ENCODE measurements at regions not wholly inside any gene's neighbourhood (a gene's known extent, or its start where the extent isn't known, plus 50 kb on each side); places are given as distances from the start of the nearest gene placed in this dataset.

- no peak overlapping the region for H3K4me3 ChIP-seq (ENCODE audit: low read length in 3 of 3)
- no peak overlapping the region for H3K27ac ChIP-seq (ENCODE audit: low read depth, low read length)
- H3K27me3 ChIP-seq (ENCODE audit: control insufficient read depth in 3 of 3, insufficient read depth in 3 of 3, low read length in 3 of 3) = peaks cover 0 to 11% (median 3%) of the 10 kb centered on the region in 3 donors
- no peaks in the 10 kb centered on the region for H3K36me3 ChIP-seq (ENCODE audit: control insufficient read depth in 3 of 3, insufficient read depth in 3 of 3, low read length in 3 of 3)
- H3K4me1 ChIP-seq (ENCODE audit: control insufficient read depth in 3 of 3, insufficient read depth in 3 of 3, low read length in 3 of 3) = peaks cover 23 to 27% (median 24%) of the 10 kb centered on the region in 3 donors
- no peaks in the 10 kb centered on the region for H3K9me3 ChIP-seq (ENCODE audit: control insufficient read depth in 3 of 3, low read length in 3 of 3)
- no peak overlapping the region for H3K9ac ChIP-seq (ENCODE audit: low read depth in 1 of 3, low read length in 3 of 3)
Measured at GRCh38 chr15:70471517-70471916, 291.8 kb downstream of the UACA start.

- H3K9ac ChIP-seq (ENCODE audit: low read depth in 1 of 3, low read length in 3 of 3) = no peak overlapping the region
- H3K27ac ChIP-seq (ENCODE audit: low read depth, low read length) = no peak overlapping the region
- H3K4me1 ChIP-seq (ENCODE audit: control insufficient read depth in 3 of 3, insufficient read depth in 3 of 3, low read length in 3 of 3) = peaks cover 23 to 26% (median 24%) of the 10 kb centered on the region in 3 donors
- no peaks in the 10 kb centered on the region for H3K36me3 ChIP-seq (ENCODE audit: control insufficient read depth in 3 of 3, insufficient read depth in 3 of 3, low read length in 3 of 3)
- no peaks in the 10 kb centered on the region for H3K9me3 ChIP-seq (ENCODE audit: control insufficient read depth in 3 of 3, low read length in 3 of 3)
- peaks cover 0 to 11% (median 3%) of the 10 kb centered on the region in 3 donors for H3K27me3 ChIP-seq (ENCODE audit: control insufficient read depth in 3 of 3, insufficient read depth in 3 of 3, low read length in 3 of 3)
- H3K4me3 ChIP-seq (ENCODE audit: low read length in 3 of 3) = no peak overlapping the region
Measured at GRCh38 chr15:70470556-70471191, 292.7 kb downstream of the UACA start.

GRCh38 chr15:70469651-70470555 lies 293.5 kb downstream of the UACA start:
- H3K4me1 ChIP-seq (ENCODE audit: control insufficient read depth in 3 of 3, insufficient read depth in 3 of 3, low read length in 3 of 3) = peaks cover 17 to 19% (median 17%) of the 10 kb centered on the region in 3 donors
- H3K4me3 ChIP-seq (ENCODE audit: low read length in 3 of 3) = no peak overlapping the region
- H3K27me3 ChIP-seq (ENCODE audit: control insufficient read depth in 3 of 3, insufficient read depth in 3 of 3, low read length in 3 of 3) = peaks cover 0 to 11% (median 7%) of the 10 kb centered on the region in 3 donors
- no peak overlapping the region for H3K27ac ChIP-seq (ENCODE audit: low read depth, low read length)
- no peaks in the 10 kb centered on the region for H3K9me3 ChIP-seq (ENCODE audit: control insufficient read depth in 3 of 3, low read length in 3 of 3)
- no peak overlapping the region for H3K9ac ChIP-seq (ENCODE audit: low read depth in 1 of 3, low read length in 3 of 3)
- no peaks in the 10 kb centered on the region for H3K36me3 ChIP-seq (ENCODE audit: control insufficient read depth in 3 of 3, insufficient read depth in 3 of 3, low read length in 3 of 3)

GRCh38 chr15:70469182-70469581 lies 294.2 kb downstream of the UACA start:
- Histone ChIP-seq H3K9ac (ENCODE audit: low read depth in 1 of 3, low read length in 3 of 3) (no peak overlapping the region), H3K4me3 (ENCODE audit: low read length in 3 of 3) (no peak overlapping the region), H3K36me3 (ENCODE audit: control insufficient read depth in 3 of 3, insufficient read depth in 3 of 3, low read length in 3 of 3) (no peaks in the 10 kb centered on the region), H3K27me3 (ENCODE audit: control insufficient read depth in 3 of 3, insufficient read depth in 3 of 3, low read length in 3 of 3) (peaks cover 0 to 11% (median 8%) of the 10 kb centered on the region in 3 donors), H3K27ac (ENCODE audit: low read depth, low read length) (no peak overlapping the region), H3K4me1 (ENCODE audit: control insufficient read depth in 3 of 3, insufficient read depth in 3 of 3, low read length in 3 of 3) (peaks cover 10 to 11% (median 10%) of the 10 kb centered on the region in 3 donors), H3K9me3 (ENCODE audit: control insufficient read depth in 3 of 3, low read length in 3 of 3) (no peaks in the 10 kb centered on the region)

- no peaks in the 10 kb centered on the region for H3K36me3 ChIP-seq (ENCODE audit: control insufficient read depth in 3 of 3, insufficient read depth in 3 of 3, low read length in 3 of 3)
- H3K4me1 ChIP-seq (ENCODE audit: control insufficient read depth in 3 of 3, insufficient read depth in 3 of 3, low read length in 3 of 3) = no peaks in the 10 kb centered on the region
- no peaks in the 10 kb centered on the region for H3K9me3 ChIP-seq (ENCODE audit: control insufficient read depth in 3 of 3, low read length in 3 of 3)
- no peak overlapping the region for H3K9ac ChIP-seq (ENCODE audit: low read depth in 1 of 3, low read length in 3 of 3)
- peaks cover 0 to 11% (median 8%) of the 10 kb centered on the region in 3 donors for H3K27me3 ChIP-seq (ENCODE audit: control insufficient read depth in 3 of 3, insufficient read depth in 3 of 3, low read length in 3 of 3)
- H3K4me3 ChIP-seq (ENCODE audit: low read length in 3 of 3) = no peak overlapping the region
- no peak overlapping the region for H3K27ac ChIP-seq (ENCODE audit: low read depth, low read length)
Measured at GRCh38 chr15:70466895-70467529, 296.3 kb downstream of the UACA start.

- H3K4me1 ChIP-seq (ENCODE audit: control insufficient read depth in 3 of 3, insufficient read depth in 3 of 3, low read length in 3 of 3) = no peaks in the 10 kb centered on the region
- H3K9me3 ChIP-seq (ENCODE audit: control insufficient read depth in 3 of 3, low read length in 3 of 3) = no peaks in the 10 kb centered on the region
- H3K27ac ChIP-seq (ENCODE audit: low read depth, low read length) = no peak overlapping the region
- H3K36me3 ChIP-seq (ENCODE audit: control insufficient read depth in 3 of 3, insufficient read depth in 3 of 3, low read length in 3 of 3) = no peaks in the 10 kb centered on the region
- peaks cover 0 to 11% (median 8%) of the 10 kb centered on the region in 3 donors for H3K27me3 ChIP-seq (ENCODE audit: control insufficient read depth in 3 of 3, insufficient read depth in 3 of 3, low read length in 3 of 3)
- H3K9ac ChIP-seq (ENCODE audit: low read depth in 1 of 3, low read length in 3 of 3) = no peak overlapping the region
- H3K4me3 ChIP-seq (ENCODE audit: low read length in 3 of 3) = no peak overlapping the region
Measured at GRCh38 chr15:70466305-70466704, 297.1 kb downstream of the UACA start.

GRCh38 chr15:70465812-70466211 lies 297.5 kb downstream of the UACA start:
- Histone ChIP-seq H3K9ac (ENCODE audit: low read depth in 1 of 3, low read length in 3 of 3) (no peak overlapping the region), H3K27ac (ENCODE audit: low read depth, low read length) (no peak overlapping the region), H3K4me1 (ENCODE audit: control insufficient read depth in 3 of 3, insufficient read depth in 3 of 3, low read length in 3 of 3) (no peaks in the 10 kb centered on the region), H3K36me3 (ENCODE audit: control insufficient read depth in 3 of 3, insufficient read depth in 3 of 3, low read length in 3 of 3) (no peaks in the 10 kb centered on the region), H3K27me3 (ENCODE audit: control insufficient read depth in 3 of 3, insufficient read depth in 3 of 3, low read length in 3 of 3) (peaks cover 0 to 11% (median 8%) of the 10 kb centered on the region in 3 donors), H3K4me3 (ENCODE audit: low read length in 3 of 3) (no peak overlapping the region), H3K9me3 (ENCODE audit: control insufficient read depth in 3 of 3, low read length in 3 of 3) (no peaks in the 10 kb centered on the region)

GRCh38 chr15:70463453-70463834 lies 299.9 kb downstream of the UACA start:
- H3K4me3 ChIP-seq (ENCODE audit: low read length in 3 of 3) = no peak overlapping the region
- no peak overlapping the region for H3K9ac ChIP-seq (ENCODE audit: low read depth in 1 of 3, low read length in 3 of 3)
- H3K27me3 ChIP-seq (ENCODE audit: control insufficient read depth in 3 of 3, insufficient read depth in 3 of 3, low read length in 3 of 3) = peaks cover 0 to 5% (median 0%) of the 10 kb centered on the region in 3 donors
- H3K4me1 ChIP-seq (ENCODE audit: control insufficient read depth in 3 of 3, insufficient read depth in 3 of 3, low read length in 3 of 3) = peaks cover 0 to 7% (median 6%) of the 10 kb centered on the region in 3 donors
- no peaks in the 10 kb centered on the region for H3K9me3 ChIP-seq (ENCODE audit: control insufficient read depth in 3 of 3, low read length in 3 of 3)
- no peaks in the 10 kb centered on the region for H3K36me3 ChIP-seq (ENCODE audit: control insufficient read depth in 3 of 3, insufficient read depth in 3 of 3, low read length in 3 of 3)
- no peak overlapping the region for H3K27ac ChIP-seq (ENCODE audit: low read depth, low read length)

GRCh38 chr15:70461992-70462391 lies 301.4 kb downstream of the UACA start:
- H3K4me1 ChIP-seq (ENCODE audit: control insufficient read depth in 3 of 3, insufficient read depth in 3 of 3, low read length in 3 of 3) = peaks cover 0 to 7% (median 6%) of the 10 kb centered on the region in 3 donors
- no peak overlapping the region for H3K27ac ChIP-seq (ENCODE audit: low read depth, low read length)
- H3K9ac ChIP-seq (ENCODE audit: low read depth in 1 of 3, low read length in 3 of 3) = no peak overlapping the region
- H3K27me3 ChIP-seq (ENCODE audit: control insufficient read depth in 3 of 3, insufficient read depth in 3 of 3, low read length in 3 of 3) = peaks cover 0 to 5% (median 0%) of the 10 kb centered on the region in 3 donors
- H3K9me3 ChIP-seq (ENCODE audit: control insufficient read depth in 3 of 3, low read length in 3 of 3) = no peaks in the 10 kb centered on the region
- H3K4me3 ChIP-seq (ENCODE audit: low read length in 3 of 3) = no peak overlapping the region
- H3K36me3 ChIP-seq (ENCODE audit: control insufficient read depth in 3 of 3, insufficient read depth in 3 of 3, low read length in 3 of 3) = no peaks in the 10 kb centered on the region

All from skeletal muscle tissue (tissue), 3 donors.